NCI-H2196 (cell line): ENCODE measurements at regions not wholly inside any gene's neighbourhood (a gene's known extent, or its start where the extent isn't known, plus 50 kb on each side); places are given as distances from the start of the nearest gene placed in this dataset.

Experiments
- DNase-seq: peaks from one replicate; lab custom pipeline; 2025; ENCODE audit not compliant: unreplicated experiment; lab: John Stamatoyannopoulos, UW

- DNase-seq = no peak
These were observed 767.3 kb upstream of the TENM3 start for GRCh38 chr4:181475781-181476507.

GRCh38 chr4:181476508-181476890 is 766.7 kb upstream of the TENM3 start:
- no peak for DNase-seq

- no peak for DNase-seq
These were observed 765.6 kb upstream of the TENM3 start for GRCh38 chr4:181477591-181477990.

GRCh38 chr4:181478656-181479055 is 764.5 kb upstream of the TENM3 start:
- no peak for DNase-seq

GRCh38 chr4:181479141-181479540 is 764.1 kb upstream of the TENM3 start:
- DNase-seq = no peak

- DNase-seq = no peak
These were observed 758.8 kb upstream of the TENM3 start for GRCh38 chr4:181484396-181484795.

GRCh38 chr4:181488926-181489325 is 754.3 kb upstream of the TENM3 start:
- no peak for DNase-seq

GRCh38 chr4:181498148-181498547 is 745.1 kb upstream of the TENM3 start:
- DNase-seq = no peak

GRCh38 chr4:181502611-181503010 is 740.6 kb upstream of the TENM3 start:
- no peak for DNase-seq

- DNase-seq = no peak
These were observed 739.4 kb upstream of the TENM3 start for GRCh38 chr4:181503687-181504390.

- no peak for DNase-seq
These were observed 738.3 kb upstream of the TENM3 start for GRCh38 chr4:181504924-181505323.

GRCh38 chr4:181507180-181507835 is 735.9 kb upstream of the TENM3 start:
- DNase-seq = no peak

GRCh38 chr4:181507938-181508337 is 735.3 kb upstream of the TENM3 start:
- no peak for DNase-seq

GRCh38 chr4:181508601-181509000 is 734.6 kb upstream of the TENM3 start:
- DNase-seq = no peak

- DNase-seq = no peak
These were observed 734.1 kb upstream of the TENM3 start for GRCh38 chr4:181509073-181509472.

GRCh38 chr4:181517491-181517890 is 725.7 kb upstream of the TENM3 start:
- DNase-seq = no peak

- DNase-seq = no peak
These were observed 722.4 kb upstream of the TENM3 start for GRCh38 chr4:181520790-181521189.

- DNase-seq = no peak
These were observed 719.2 kb upstream of the TENM3 start for GRCh38 chr4:181523973-181524372.

- no peak for DNase-seq
These were observed 718.7 kb upstream of the TENM3 start for GRCh38 chr4:181524499-181524898.

GRCh38 chr4:181525634-181526033 is 717.6 kb upstream of the TENM3 start:
- DNase-seq = no peak

GRCh38 chr4:181528570-181529184 is 714.5 kb upstream of the TENM3 start:
- peak; percentile 64 for DNase-seq

- no peak for DNase-seq
These were observed 713.7 kb upstream of the TENM3 start for GRCh38 chr4:181529537-181529936.
